Endothelial cell of umbilical vein (primary cell): ENCODE measurements at regions not wholly inside any gene's neighbourhood (a gene's known extent, or its start where the extent isn't known, plus 50 kb on each side); places are given as distances from the start of the nearest gene placed in this dataset.

Experiments
- BruUV-seq: library from RNA; stranded (reverse); fragments of 400-500 nt; replicated peaks from 2 replicates; lab custom pipeline; 2021; lab: Mats Ljungman, UMichigan
- CTCF ChIA-PET: fragments of 300-600, 350-600 bp; sonication (Branson Sonifier 250); formaldehyde crosslinking; loops from one replicate; lab custom pipeline; 2021; ENCODE audit warnings: antibody characterized with exemption, inconsistent platforms; lab: Charles Lee
- POLR2A ChIA-PET: fragments of 300-600, 350-600 bp; sonication (Branson Sonifier 250); formaldehyde crosslinking; loops from one replicate; lab custom pipeline; 2021; ENCODE audit warnings: antibody characterized with exemption, inconsistent platforms; lab: Charles Lee
- DNase-seq: peaks from one replicate; pipeline ENCODE4 v3.0.0-alpha.2; 2011; ENCODE audit warnings: low read depth, low spot score
- FAIRE-seq: peaks from 2 replicates; lab custom pipeline; 2011; peaks lifted over from hg19 to GRCh38; lab: Jason Lieb, UNC
- H2AFZ ChIP-seq: 2 replicates; pipeline ENCODE4 v1.6.0; 2012; ENCODE audit warnings: low read depth, low read length, control low read depth, inconsistent platforms
- H3K27ac ChIP-seq: 2 replicates; pipeline ENCODE4 v1.5.1; 2011; ENCODE audit warnings: low read depth, mild to moderate bottlenecking, control low read depth, low read length, moderate library complexity; ENCODE audit not compliant: insufficient read depth
- H3K27me3 ChIP-seq, 2 experiments: 2 replicates each; pipeline versions ENCODE4 v1.6.0 to v1.6.1; 2011; ENCODE audit warnings: low read length in 2 of 2, mixed read lengths in 1 of 2; ENCODE audit not compliant: control insufficient read depth in 2 of 2, insufficient read depth in 2 of 2
- H3K36me3 ChIP-seq, 2 experiments: 2 replicates in 1 of 2; 3 replicates in 1 of 2; pipeline ENCODE4 v1.5.1; 2011; ENCODE audit warnings: low read length in 2 of 2, mild to moderate bottlenecking in 1 of 2, moderate library complexity in 1 of 2; ENCODE audit not compliant: control insufficient read depth in 2 of 2, insufficient read depth in 2 of 2; ENCODE audit errors: extremely low read depth in 1 of 2
- H3K4me1 ChIP-seq: 3 replicates; pipeline ENCODE4 v1.5.1; 2011; ENCODE audit warnings: mild to moderate bottlenecking, low read length; ENCODE audit not compliant: control insufficient read depth, insufficient read depth; ENCODE audit errors: extremely low read depth
- H3K4me2 ChIP-seq: 2 replicates; pipeline ENCODE4 v1.6.1; 2011; ENCODE audit warnings: low read length, control low read depth, mixed read lengths; ENCODE audit not compliant: insufficient read depth
- H3K4me3 ChIP-seq, 3 experiments: fragments of 200-600 bp in 1 of 3; sonication (generic), shearing (Covaris generic) in 1 of 3; replicated peaks in 1 of 3; 2 replicates each; pipeline ENCODE4 v1.5.1; 2011 to 2016; ENCODE audit warnings: control low read depth in 3 of 3, low read length in 3 of 3, mild to moderate bottlenecking in 2 of 3, inconsistent platforms in 1 of 3, low read depth in 1 of 3, moderate library complexity in 1 of 3; ENCODE audit not compliant: insufficient read depth in 1 of 3
- H3K79me2 ChIP-seq: 2 replicates; pipeline ENCODE4 v1.6.0; 2012; ENCODE audit warnings: low read length, inconsistent platforms; ENCODE audit not compliant: control insufficient read depth, insufficient read depth
- H3K9ac ChIP-seq: replicated peaks from 2 replicates; pipeline ENCODE3; 2011; ENCODE audit warnings: low read length, control low read depth; ENCODE audit not compliant: insufficient read depth; ENCODE audit errors: extremely low read depth
- H3K9me1 ChIP-seq: replicated peaks from 3 replicates; pipeline ENCODE4 v1.6.0; 2011; ENCODE audit warnings: mild to moderate bottlenecking, low read length; ENCODE audit not compliant: control insufficient read depth, insufficient read depth; ENCODE audit errors: extremely low read depth
- H3K9me3 ChIP-seq: replicated peaks from 2 replicates; pipeline ENCODE4 v1.5.1; 2012; ENCODE audit warnings: low read length, inconsistent platforms; ENCODE audit not compliant: control insufficient read depth, insufficient read depth
- H4K20me1 ChIP-seq: replicated peaks from 2 replicates; pipeline ENCODE3; 2011; ENCODE audit warnings: mild to moderate bottlenecking, low read length; ENCODE audit not compliant: control insufficient read depth, insufficient read depth; ENCODE audit errors: extremely low read depth
- CTCF ChIP-seq, 2 donors: IDR thresholded peaks; 1 replicate in 1 of 2; 2 replicates in 1 of 2; pipeline ENCODE4 v1.5.1; 2011; ENCODE audit warnings: low read length in 2 of 2, mild to moderate bottlenecking in 2 of 2, moderate library complexity in 2 of 2, control low read depth in 1 of 2, inconsistent platforms in 1 of 2, low read depth in 1 of 2; ENCODE audit not compliant: insufficient read depth in 1 of 2; ENCODE audit errors: extremely low read depth in 1 of 2
- EZH2 ChIP-seq: IDR thresholded peaks from 2 replicates; pipeline ENCODE4 v1.6.1; 2012; ENCODE audit warnings: borderline replicate concordance, low read depth, mild to moderate bottlenecking, moderate library complexity, low read length, inconsistent platforms; ENCODE audit not compliant: severe bottlenecking
- FOS ChIP-seq: IDR thresholded peaks from 2 replicates; pipeline ENCODE4 v1.6.1; 2011; ENCODE audit warnings: mild to moderate bottlenecking, low read length, moderate library complexity, borderline replicate concordance; ENCODE audit not compliant: insufficient read depth
- GATA2 ChIP-seq: IDR thresholded peaks from 2 replicates; pipeline ENCODE4 v1.7.0; 2011; ENCODE audit warnings: low read depth, mild to moderate bottlenecking, moderate library complexity, mixed read lengths, low read length; ENCODE audit not compliant: insufficient read length, insufficient read depth
- JUN ChIP-seq: IDR thresholded peaks from 2 replicates; pipeline ENCODE4 v1.6.1; 2011; ENCODE audit warnings: borderline replicate concordance, low read depth; ENCODE audit not compliant: insufficient read length, insufficient read depth
- MAX ChIP-seq: IDR thresholded peaks from 2 replicates; pipeline ENCODE4 v1.6.1; 2011; ENCODE audit not compliant: insufficient read depth, insufficient read length
- MYC ChIP-seq: IDR thresholded peaks from one replicate; pipeline ENCODE4 v1.6.1; 2011; ENCODE audit warnings: mild to moderate bottlenecking, low read depth, low read length
- POLR2A ChIP-seq: IDR thresholded peaks from 2 replicates; pipeline ENCODE4 v1.6.1; 2012; ENCODE audit warnings: low read depth, mild to moderate bottlenecking, control low read depth, low read length
- POLR2AphosphoS5 ChIP-seq: IDR thresholded peaks from 2 replicates; pipeline ENCODE4 v1.6.1; 2012; ENCODE audit warnings: low read depth, mild to moderate bottlenecking, control low read depth, low read length, moderate library complexity; ENCODE audit not compliant: insufficient read depth
- dilution Hi-C: fragments of 300-500 bp; cut with MboI; formaldehyde crosslinking; loops from one replicate; pipeline ENCODE4 v1.15.0; 2019; ENCODE audit warnings: low sequenced_read_pairs; ENCODE audit not compliant: extremely low pct_ligation_motif_present
- intact Hi-C: fragments of 100-400 bp; cut with micrococcal nuclease; formaldehyde crosslinking; loops from one replicate; pipeline ENCODE4 v1.10.0; 2022

- Histone ChIP-seq H3K27ac (no peak overlapping the region), H3K27me3 (no peaks in the 10 kb centered on the region), H3K4me2 (no peak overlapping the region), H3K36me3 (no peaks in the 10 kb centered on the region), H3K4me3 (no peak overlapping the region), H3K9me1 (no peaks in the 10 kb centered on the region), H3K79me2 (no peaks in the 10 kb centered on the region), H3K9me3 (no peaks in the 10 kb centered on the region), H3K4me1 (no peaks in the 10 kb centered on the region), H2AFZ (no peak overlapping the region), H4K20me1 (no peaks in the 10 kb centered on the region), H3K9ac (no peak overlapping the region)
- DNase-seq (no peak), FAIRE-seq (no peak)
- BruUV-seq, result no TSS peak
- dilution Hi-C loops, result no loop called here
- CTCF ChIA-PET, result no interaction called here
- POLR2A ChIA-PET, result no interaction called here
- TF ChIP-seq POLR2AphosphoS5 (no peak), MAX (no peak), FOS (no peak), CTCF (IDR thresholded peaks at IDR 0.05; ENCODE audit: extremely low read depth in 1 of 2, insufficient read depth in 1 of 2, low read depth in 1 of 2, low read length in 2 of 2) (no peak), JUN (no peak), GATA2 (no peak), EZH2 (no peak), POLR2A (no peak), MYC (no peak)
- intact Hi-C loops, result no loop called here
These were observed 364.9 kb downstream of the FAT3 start for GRCh38 chr11:92589512-92589911.
